ENCODE measurements at regions not wholly inside any gene's neighbourhood (a gene's known extent, or its start where the extent isn't known, plus 50 kb on each side); places are given as distances from the start of the nearest gene placed in this dataset.

- no peak for DNase-seq (ENCODE audit: low read depth in 2 of 2)
Observed at GRCh38 chr3:177934001-177934891, 602.0 kb upstream of the KCNMB2 start.

GRCh38 chr3:177935047-177935446, 601.2 kb upstream of the KCNMB2 start:
- DNase-seq (ENCODE audit: low read depth in 2 of 2): no peak

GRCh38 chr3:177936721-177937120, 599.5 kb upstream of the KCNMB2 start:
- no peak for DNase-seq (ENCODE audit: low read depth in 2 of 2)

- DNase-seq (ENCODE audit: low read depth in 2 of 2): no peak
Observed at GRCh38 chr3:177942911-177943310, 593.3 kb upstream of the KCNMB2 start.

- no peak for DNase-seq (ENCODE audit: low read depth in 2 of 2)
Observed at GRCh38 chr3:177944228-177944661, 592.0 kb upstream of the KCNMB2 start.

- no peak for DNase-seq (ENCODE audit: low read depth in 2 of 2)
Observed at GRCh38 chr3:177946048-177946447, 590.2 kb upstream of the KCNMB2 start.

- no peak for DNase-seq (ENCODE audit: low read depth in 2 of 2)
Observed at GRCh38 chr3:177946497-177946896, 589.7 kb upstream of the KCNMB2 start.

- no peak for DNase-seq (ENCODE audit: low read depth in 2 of 2)
Observed at GRCh38 chr3:177946936-177947335, 589.3 kb upstream of the KCNMB2 start.

GRCh38 chr3:177947901-177948300, 588.3 kb upstream of the KCNMB2 start:
- DNase-seq (ENCODE audit: low read depth in 2 of 2): no peak

GRCh38 chr3:177948716-177949425, 587.4 kb upstream of the KCNMB2 start:
- DNase-seq (ENCODE audit: low read depth in 2 of 2): no peak

- no peak for DNase-seq (ENCODE audit: low read depth in 2 of 2)
Observed at GRCh38 chr3:177959188-177959587, 577.0 kb upstream of the KCNMB2 start.

- no peak for DNase-seq (ENCODE audit: low read depth in 2 of 2)
Observed at GRCh38 chr3:177960014-177960413, 576.2 kb upstream of the KCNMB2 start.

- DNase-seq (ENCODE audit: low read depth in 2 of 2): no peak
Observed at GRCh38 chr3:177960722-177961121, 575.5 kb upstream of the KCNMB2 start.

GRCh38 chr3:177961784-177962183, 574.5 kb upstream of the KCNMB2 start:
- DNase-seq (ENCODE audit: low read depth in 2 of 2): no peak

GRCh38 chr3:177966493-177966892, 569.7 kb upstream of the KCNMB2 start:
- DNase-seq (ENCODE audit: low read depth in 2 of 2): no peak

- DNase-seq (ENCODE audit: low read depth in 2 of 2): no peak
Observed at GRCh38 chr3:177968891-177969290, 567.3 kb upstream of the KCNMB2 start.

- no peak for DNase-seq (ENCODE audit: low read depth in 2 of 2)
Observed at GRCh38 chr3:177973241-177973840, 562.9 kb upstream of the KCNMB2 start.

GRCh38 chr3:177976241-177976640, 560.0 kb upstream of the KCNMB2 start:
- no peak for DNase-seq (ENCODE audit: low read depth in 2 of 2)

- DNase-seq (ENCODE audit: low read depth in 2 of 2): no peak
Observed at GRCh38 chr3:177976866-177977265, 559.4 kb upstream of the KCNMB2 start.

- no peak for DNase-seq (ENCODE audit: low read depth in 2 of 2)
Observed at GRCh38 chr3:177977381-177978158, 558.7 kb upstream of the KCNMB2 start.

GRCh38 chr3:177978946-177979345, 557.3 kb upstream of the KCNMB2 start:
- no peak for DNase-seq (ENCODE audit: low read depth in 2 of 2)

GRCh38 chr3:177979703-177980102, 556.5 kb upstream of the KCNMB2 start:
- no peak for DNase-seq (ENCODE audit: low read depth in 2 of 2)

All from activated CD4-positive, alpha-beta T cell treated with anti-CD3 and anti-CD28 coated beads for 24 hours (primary cell).